CD8-positive, alpha-beta memory T cell (primary cell): ENCODE measurements at regions not wholly inside any gene's neighbourhood (a gene's known extent, or its start where the extent isn't known, plus 50 kb on each side); places are given as distances from the start of the nearest gene placed in this dataset.
A peak's percentile ranks its signal among the peaks of the same experiment; 100 is the strongest.

Source experiments
- CTCF ChIA-PET: fragments of 350-600 bp; sonication (Branson Sonifier 250); formaldehyde crosslinking; loops from one replicate; lab custom pipeline; 2021; ENCODE audit warnings: antibody characterized with exemption; lab: Charles Lee
- POLR2A ChIA-PET: fragments of 350-600 bp; sonication (Branson Sonifier 250); formaldehyde crosslinking; loops from one replicate; lab custom pipeline; 2021; ENCODE audit warnings: antibody characterized with exemption; lab: Charles Lee
- DNase-seq, 5 donors: peaks; one replicate each; pipeline versions ENCODE4 v3.0.0 to v3.0.0-alpha.2; 2020 to 2022; ENCODE audit warnings: mixed read lengths in 1 of 5
- H3K27ac ChIP-seq: one replicate; pipeline ENCODE4 v1.7.0; 2013; ENCODE audit warnings: low read depth, mild to moderate bottlenecking, low read length, moderate library complexity
- H3K27me3 ChIP-seq: 2 replicates; pipeline ENCODE4 v1.7.0; 2013; ENCODE audit warnings: low read length, mild to moderate bottlenecking; ENCODE audit not compliant: insufficient read depth, poor library complexity, severe bottlenecking
- H3K36me3 ChIP-seq: 2 replicates; pipeline ENCODE4 v1.7.0; 2013; ENCODE audit warnings: mild to moderate bottlenecking, low read length, moderate library complexity; ENCODE audit not compliant: insufficient read depth
- H3K4me1 ChIP-seq: 2 replicates; pipeline ENCODE4 v1.7.0; 2013; ENCODE audit warnings: mild to moderate bottlenecking, low read length, moderate library complexity; ENCODE audit not compliant: insufficient read depth
- H3K4me3 ChIP-seq: 2 replicates; pipeline ENCODE4 v1.7.0; 2013; ENCODE audit warnings: mild to moderate bottlenecking, low read length
- H3K9me3 ChIP-seq: 2 replicates; pipeline ENCODE4 v1.7.0; 2013; ENCODE audit warnings: mild to moderate bottlenecking, low read length
- H3K27ac Mint-ChIP-seq, 8 donors: one replicate each; pipeline ENCODE4 v1.8.0; 2020 to 2021; ENCODE audit warnings: mixed read lengths in 8 of 8, mild to moderate bottlenecking in 6 of 8, inconsistent platforms in 3 of 8, moderate library complexity in 3 of 8
- H3K27me3 Mint-ChIP-seq, 2 donors: one replicate each; pipeline ENCODE4 v1.8.0; 2020 to 2021; ENCODE audit warnings: mixed read lengths in 2 of 2, mild to moderate bottlenecking in 1 of 2, moderate library complexity in 1 of 2
- H3K36me3 Mint-ChIP-seq, 3 donors: one replicate each; pipeline ENCODE4 v1.8.0; 2020 to 2021; ENCODE audit warnings: mixed read lengths in 3 of 3, inconsistent platforms in 1 of 3, mild to moderate bottlenecking in 1 of 3
- H3K4me1 Mint-ChIP-seq, 3 donors: one replicate each; pipeline ENCODE4 v1.8.0; 2020 to 2021; ENCODE audit warnings: mixed read lengths in 3 of 3, inconsistent platforms in 1 of 3, mild to moderate bottlenecking in 1 of 3
- H3K4me3 Mint-ChIP-seq, 7 donors: one replicate each; pipeline ENCODE4 v1.8.0; 2020 to 2021; ENCODE audit warnings: mixed read lengths in 7 of 7, mild to moderate bottlenecking in 6 of 7, moderate library complexity in 4 of 7, inconsistent platforms in 2 of 7
- H3K9me3 Mint-ChIP-seq, 5 donors: one replicate each; pipeline ENCODE4 v1.8.0; 2020 to 2022; ENCODE audit warnings: mixed read lengths in 5 of 5, mild to moderate bottlenecking in 3 of 5, moderate library complexity in 2 of 5, inconsistent platforms in 1 of 5

DNA sequence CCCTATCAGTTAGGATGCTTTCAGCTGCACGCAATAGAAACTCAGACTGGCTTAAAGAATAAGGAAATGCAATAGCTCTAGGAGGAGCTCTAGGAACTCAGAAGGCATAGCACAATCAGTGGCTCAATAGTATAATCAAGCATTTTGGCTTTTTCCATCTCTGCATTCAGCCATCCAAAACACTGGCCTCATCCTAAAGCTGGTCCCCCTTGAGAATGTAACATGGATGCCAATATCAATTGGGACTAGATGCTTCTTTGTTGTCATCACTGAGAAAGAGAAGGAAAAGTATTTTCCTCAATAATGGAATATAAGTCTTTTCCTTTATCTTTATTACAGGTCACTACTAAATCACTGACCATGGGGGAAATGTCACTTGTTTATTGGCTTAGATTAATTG, 509.5 kb downstream of the PLPP3 start:
- Histone ChIP-seq H3K27ac (no peak overlapping the region), H3K36me3 (no peaks in the 10 kb centered on the region), H3K4me1 (no peaks in the 10 kb centered on the region), H3K4me3 (no peak overlapping the region), H3K9me3 (no peaks in the 10 kb centered on the region), H3K27me3 (no peaks in the 10 kb centered on the region)
- H3K9me3 Mint-ChIP-seq, result no peaks in the 10 kb centered on the region
- no peak for DNase-seq
- CTCF ChIA-PET, result no interaction called here
- H3K4me3 Mint-ChIP-seq, result no peak overlapping the region
- H3K36me3 Mint-ChIP-seq, result no peaks in the 10 kb centered on the region
- H3K27ac Mint-ChIP-seq, result no peak overlapping the region
- POLR2A ChIA-PET, result no interaction called here
- H3K4me1 Mint-ChIP-seq, result no peaks in the 10 kb centered on the region
- H3K27me3 Mint-ChIP-seq, result peaks cover 0 to 2% of the 10 kb centered on the region in 2 donors

DNA sequence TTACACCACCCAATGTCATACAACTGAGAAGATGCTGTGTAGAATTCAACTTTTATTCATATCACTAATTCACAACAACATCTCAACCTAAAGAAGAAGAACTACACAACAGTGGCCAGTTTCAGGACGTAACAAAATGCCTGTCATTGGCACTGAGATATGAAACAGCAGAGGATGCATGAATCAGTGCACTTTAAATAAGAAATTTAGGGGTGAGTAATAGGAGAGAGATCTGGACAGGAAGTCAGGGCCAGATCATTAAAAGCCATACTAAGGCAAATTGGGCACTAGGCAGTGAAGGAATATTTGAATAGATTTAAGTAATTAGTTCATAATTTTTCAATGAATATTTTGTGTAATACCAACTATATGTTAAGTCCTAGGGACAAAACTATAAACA, 510.5 kb downstream of the PLPP3 start:
- Mint-ChIP-seq H3K36me3 (no peaks in the 10 kb centered on the region), H3K27ac (no peak overlapping the region), H3K9me3 (no peaks in the 10 kb centered on the region), H3K4me1 (no peaks in the 10 kb centered on the region), H3K4me3 (no peak overlapping the region), H3K27me3 (peaks cover 0 to 2% of the 10 kb centered on the region in 2 donors)
- ChIA-PET CTCF (no interaction called here), POLR2A (no interaction called here)
- no peaks in the 10 kb centered on the region for H3K27me3 ChIP-seq
- no peaks in the 10 kb centered on the region for H3K4me1 ChIP-seq
- no peak for DNase-seq
- H3K27ac ChIP-seq, result no peak overlapping the region
- H3K9me3 ChIP-seq, result no peaks in the 10 kb centered on the region
- no peaks in the 10 kb centered on the region for H3K36me3 ChIP-seq
- H3K4me3 ChIP-seq, result no peak overlapping the region

DNA sequence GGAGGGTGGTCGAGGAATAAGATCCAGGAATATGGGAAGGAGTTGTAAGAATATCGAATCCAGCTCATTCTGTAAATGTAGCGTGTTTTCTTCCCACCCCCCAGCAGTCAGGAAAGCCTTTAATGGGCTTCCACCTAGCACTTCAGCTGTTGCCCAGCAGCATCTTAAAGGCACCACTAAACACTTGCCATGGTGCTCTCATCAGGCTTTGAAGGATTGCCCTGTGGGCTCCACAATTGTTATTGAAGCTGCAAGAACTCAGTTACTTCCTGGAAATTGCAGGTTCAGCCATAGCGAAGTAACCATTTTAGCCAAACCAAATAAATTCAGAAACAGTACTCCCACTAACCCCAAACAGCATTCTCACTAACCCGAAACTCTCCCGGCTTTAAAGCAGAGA, 511.2 kb downstream of the PLPP3 start:
- H3K36me3 ChIP-seq, result no peaks in the 10 kb centered on the region
- Mint-ChIP-seq H3K9me3 (no peaks in the 10 kb centered on the region), H3K4me1 (no peaks in the 10 kb centered on the region), H3K36me3 (no peaks in the 10 kb centered on the region), H3K27ac (no peak overlapping the region), H3K27me3 (peaks cover 0 to 2% of the 10 kb centered on the region in 2 donors), H3K4me3 (no peak overlapping the region)
- H3K9me3 ChIP-seq, result no peaks in the 10 kb centered on the region
- no peak for DNase-seq
- H3K4me1 ChIP-seq, result no peaks in the 10 kb centered on the region
- no peaks in the 10 kb centered on the region for H3K27me3 ChIP-seq
- H3K4me3 ChIP-seq, result no peak overlapping the region
- CTCF ChIA-PET, result no interaction called here
- H3K27ac ChIP-seq, result no peak overlapping the region
- POLR2A ChIA-PET, result no interaction called here

DNA sequence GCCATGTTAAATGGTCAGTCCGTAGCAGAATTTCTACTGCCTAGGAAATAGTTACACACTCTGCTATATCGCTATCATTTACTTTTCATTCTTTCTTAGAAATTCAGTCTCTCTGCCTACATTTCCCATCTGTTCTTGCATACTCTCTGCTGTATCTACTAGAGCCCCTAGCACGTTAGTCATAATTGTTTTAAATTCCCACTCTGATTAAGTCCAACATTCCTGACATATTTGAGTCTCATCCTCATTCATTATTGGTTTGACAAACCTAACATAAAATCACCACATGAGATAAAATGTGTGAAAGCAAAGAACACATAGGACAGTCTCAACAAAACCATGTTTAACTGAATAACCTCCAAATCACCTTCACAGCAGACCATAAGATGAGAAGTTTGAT, 513.6 kb downstream of the PLPP3 start:
- H3K4me1 ChIP-seq, result no peaks in the 10 kb centered on the region
- Mint-ChIP-seq H3K4me3 (no peak overlapping the region), H3K27ac (no peak overlapping the region), H3K27me3 (peaks cover 0 to 2% of the 10 kb centered on the region in 2 donors), H3K4me1 (no peaks in the 10 kb centered on the region), H3K36me3 (no peaks in the 10 kb centered on the region), H3K9me3 (no peaks in the 10 kb centered on the region)
- no peak for DNase-seq
- H3K9me3 ChIP-seq, result no peaks in the 10 kb centered on the region
- no peak overlapping the region for H3K27ac ChIP-seq
- CTCF ChIA-PET, result no interaction called here
- no peak overlapping the region for H3K4me3 ChIP-seq
- H3K27me3 ChIP-seq, result no peaks in the 10 kb centered on the region
- POLR2A ChIA-PET, result no interaction called here
- H3K36me3 ChIP-seq, result no peaks in the 10 kb centered on the region

DNA sequence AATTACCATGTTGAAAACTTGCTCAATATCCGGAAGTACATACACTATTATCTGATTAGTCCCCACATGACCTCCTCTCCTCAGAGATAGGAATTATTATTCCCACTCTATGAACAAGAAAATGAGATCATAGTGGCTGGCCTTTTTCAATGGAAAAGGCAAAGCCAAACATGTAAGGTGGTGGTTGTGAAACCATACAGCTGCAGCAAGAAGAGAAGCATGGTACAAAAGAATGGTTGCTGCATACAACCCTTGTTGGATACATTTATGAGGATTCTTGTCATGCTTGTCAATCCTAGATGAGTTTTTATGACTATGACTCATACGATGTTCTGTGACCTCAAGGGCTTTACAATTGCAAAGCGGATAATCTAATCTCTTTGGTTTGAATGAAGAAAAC, 514.7 kb downstream of the PLPP3 start:
- peaks cover 0 to 1% (median 0%) of the 10 kb centered on the region in 5 donors for H3K9me3 Mint-ChIP-seq
- no peak overlapping the region for H3K27ac ChIP-seq
- no peak overlapping the region for H3K4me3 Mint-ChIP-seq

DNA sequence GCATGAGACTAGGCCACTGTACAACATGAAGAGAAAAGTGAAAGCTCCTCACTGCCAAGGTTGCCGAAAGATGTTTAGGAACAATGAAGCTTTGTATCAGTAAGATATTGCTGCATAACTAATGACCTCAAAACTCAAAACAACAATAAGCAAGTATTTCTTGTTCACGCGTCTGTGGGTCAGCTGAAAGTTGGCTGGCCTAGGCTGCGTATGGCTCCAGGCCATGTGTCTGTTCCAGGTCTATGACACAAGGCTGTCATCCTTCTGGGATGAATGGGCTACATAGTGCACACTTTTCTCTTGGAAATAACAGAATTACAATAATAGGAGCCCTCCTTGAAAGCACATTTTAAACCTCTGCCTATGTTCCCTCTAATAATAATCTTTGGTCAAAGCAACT, 515.9 kb downstream of the PLPP3 start:
- Mint-ChIP-seq H3K27ac (no peak overlapping the region), H3K4me3 (no peak overlapping the region), H3K9me3 (peaks cover 0 to 3% (median 0%) of the 10 kb centered on the region in 5 donors), H3K4me1 (no peaks in the 10 kb centered on the region), H3K27me3 (peaks cover 0 to 2% of the 10 kb centered on the region in 2 donors), H3K36me3 (no peaks in the 10 kb centered on the region)
- POLR2A ChIA-PET, result no interaction called here
- no peak overlapping the region for H3K4me3 ChIP-seq
- H3K9me3 ChIP-seq, result no peaks in the 10 kb centered on the region
- CTCF ChIA-PET, result no interaction called here
- no peak overlapping the region for H3K27ac ChIP-seq
- H3K27me3 ChIP-seq, result no peaks in the 10 kb centered on the region
- no peak for DNase-seq
- no peaks in the 10 kb centered on the region for H3K36me3 ChIP-seq
- no peaks in the 10 kb centered on the region for H3K4me1 ChIP-seq

More for the DNA sequence above, 514.7 kb downstream of the PLPP3 start:
- no peak overlapping the region for H3K4me3 ChIP-seq
- DNase-seq, result no peak
- H3K9me3 ChIP-seq, result no peaks in the 10 kb centered on the region
- ChIA-PET CTCF (no interaction called here), POLR2A (no interaction called here)
- Mint-ChIP-seq H3K4me1 (no peaks in the 10 kb centered on the region), H3K27ac (no peak overlapping the region), H3K36me3 (no peaks in the 10 kb centered on the region), H3K27me3 (peaks cover 0 to 2% of the 10 kb centered on the region in 2 donors)
- H3K36me3 ChIP-seq, result no peaks in the 10 kb centered on the region
- H3K4me1 ChIP-seq, result no peaks in the 10 kb centered on the region
- H3K27me3 ChIP-seq, result no peaks in the 10 kb centered on the region

DNA sequence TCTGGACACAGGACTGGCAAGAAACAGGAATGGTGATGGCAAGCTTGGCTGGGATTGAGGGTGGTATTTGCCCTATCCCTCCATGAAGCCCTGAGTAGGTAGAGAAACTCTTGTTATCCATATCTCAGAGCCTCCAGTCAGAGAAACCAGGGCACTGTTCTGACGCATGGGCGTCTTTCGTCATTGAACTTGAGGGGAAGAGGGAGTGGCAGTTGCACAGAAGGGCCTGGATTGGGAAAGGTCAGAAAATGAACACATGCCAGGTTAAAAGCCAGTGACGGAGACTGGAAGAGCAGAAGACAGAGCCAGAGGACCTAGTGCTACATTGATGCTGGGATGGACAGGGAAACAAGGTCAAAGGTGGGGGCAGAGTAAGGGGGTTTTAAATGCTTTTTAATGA, 516.7 kb downstream of the PLPP3 start:
- H3K9me3 ChIP-seq, result no peaks in the 10 kb centered on the region
- H3K4me1 ChIP-seq, result no peaks in the 10 kb centered on the region
- no peak overlapping the region for H3K4me3 Mint-ChIP-seq
- ChIA-PET CTCF (no interaction called here), POLR2A (no interaction called here)
- no peaks in the 10 kb centered on the region for H3K27me3 ChIP-seq
- no peaks in the 10 kb centered on the region for H3K36me3 ChIP-seq
- peaks cover 0 to 2% of the 10 kb centered on the region in 2 donors for H3K27me3 Mint-ChIP-seq
- DNase-seq, result no peak
- no peak overlapping the region for H3K4me3 ChIP-seq
- no peaks in the 10 kb centered on the region for H3K36me3 Mint-ChIP-seq
- H3K9me3 Mint-ChIP-seq, result peaks cover 0 to 4% (median 0%) of the 10 kb centered on the region in 5 donors
- no peaks in the 10 kb centered on the region for H3K4me1 Mint-ChIP-seq
- H3K27ac Mint-ChIP-seq, result no peak overlapping the region
- no peak overlapping the region for H3K27ac ChIP-seq

DNA sequence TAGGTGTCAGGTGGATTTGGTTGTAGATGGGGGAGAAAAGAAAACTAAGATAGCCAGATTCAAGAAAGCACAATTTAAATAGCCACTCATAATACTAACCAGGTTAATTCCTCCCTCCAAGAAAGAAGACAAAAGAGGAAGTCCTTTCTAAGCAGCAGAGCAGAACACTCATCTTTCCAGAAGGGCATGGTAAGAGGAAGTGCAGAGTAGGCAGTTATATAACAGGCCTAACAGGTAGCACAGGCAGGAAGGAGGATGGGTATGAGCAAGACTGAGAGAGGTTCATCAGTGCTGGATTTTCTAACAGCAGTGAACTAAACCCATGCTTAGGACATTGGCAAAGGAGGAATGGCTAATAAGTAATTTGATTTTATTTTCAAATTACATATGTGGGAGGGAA, 517.5 kb downstream of the PLPP3 start:
- H3K4me3 ChIP-seq, result no peak overlapping the region
- H3K4me1 Mint-ChIP-seq, result no peaks in the 10 kb centered on the region
- no peaks in the 10 kb centered on the region for H3K4me1 ChIP-seq
- CTCF ChIA-PET, result no interaction called here
- H3K36me3 ChIP-seq, result no peaks in the 10 kb centered on the region
- no peak overlapping the region for H3K4me3 Mint-ChIP-seq
- no peak overlapping the region for H3K27ac ChIP-seq
- H3K27me3 ChIP-seq, result no peaks in the 10 kb centered on the region
- no peaks in the 10 kb centered on the region for H3K27me3 Mint-ChIP-seq
- H3K27ac Mint-ChIP-seq, result peak overlapping the region in 1 of 8 donors; percentile 65
- POLR2A ChIA-PET, result no interaction called here
- no peak for DNase-seq
- peaks cover 0 to 4% (median 0%) of the 10 kb centered on the region in 5 donors for H3K9me3 Mint-ChIP-seq
- H3K9me3 ChIP-seq, result no peaks in the 10 kb centered on the region
- H3K36me3 Mint-ChIP-seq, result no peaks in the 10 kb centered on the region

DNA sequence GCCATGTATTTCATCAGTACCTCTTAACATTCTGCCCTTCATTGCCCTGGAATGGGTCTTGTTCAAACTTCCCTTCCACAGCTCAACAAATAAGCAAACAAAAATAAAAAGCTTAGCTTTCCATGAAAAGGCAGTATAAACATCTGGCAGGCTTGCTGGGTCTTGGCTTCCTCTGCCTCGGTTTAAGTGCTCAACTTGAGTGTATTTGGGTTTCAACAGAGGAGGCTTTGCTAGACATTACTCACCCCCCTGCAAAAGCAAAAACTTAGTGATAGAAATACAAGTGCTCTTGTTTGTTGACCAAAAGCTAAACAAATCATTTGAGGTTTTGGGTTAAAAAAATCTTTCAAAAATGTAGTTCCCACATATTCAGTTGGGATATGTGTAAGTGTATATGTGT, 518.5 kb downstream of the PLPP3 start:
- H3K4me3 ChIP-seq, result no peak overlapping the region
- no peak overlapping the region for H3K27ac Mint-ChIP-seq
- DNase-seq, result no peak
- no peaks in the 10 kb centered on the region for H3K4me1 ChIP-seq
- ChIA-PET POLR2A (no interaction called here), CTCF (no interaction called here)
- no peaks in the 10 kb centered on the region for H3K4me1 Mint-ChIP-seq
- H3K9me3 ChIP-seq, result no peaks in the 10 kb centered on the region
- no peaks in the 10 kb centered on the region for H3K36me3 ChIP-seq
- no peaks in the 10 kb centered on the region for H3K27me3 Mint-ChIP-seq
- peaks cover 0 to 4% (median 0%) of the 10 kb centered on the region in 5 donors for H3K9me3 Mint-ChIP-seq
- no peaks in the 10 kb centered on the region for H3K36me3 Mint-ChIP-seq
- H3K27ac ChIP-seq, result no peak overlapping the region
- H3K27me3 ChIP-seq, result no peaks in the 10 kb centered on the region
- H3K4me3 Mint-ChIP-seq, result no peak overlapping the region
